Aorta (tissue), 5 donors: ENCODE measurements at regions not wholly inside any gene's neighbourhood (a gene's known extent, or its start where the extent isn't known, plus 50 kb on each side); places are given as distances from the start of the nearest gene placed in this dataset.

Experiments
- ATAC-seq: fragments of 200-7000 bp; cut with Tn5 transposase; one replicate; pipeline ENCODE4 v1.9.1; 2022; ENCODE audit warnings: moderate library complexity; ENCODE audit not compliant: low FRiP score
- DNase-seq, 2 donors: peaks; one replicate each; pipeline ENCODE4 v3.0.0-alpha.2; 2020
- H3K27ac ChIP-seq, 2 donors: one replicate each; pipeline ENCODE4 v1.5.1; 2013; ENCODE audit warnings: low read length in 2 of 2, mild to moderate bottlenecking in 2 of 2, moderate library complexity in 2 of 2, control low read depth in 1 of 2, inconsistent platforms in 1 of 2, low read depth in 1 of 2
- H3K27me3 ChIP-seq, 2 donors: one replicate each; pipeline ENCODE4 v1.6.1; 2013; ENCODE audit warnings: control low read depth in 1 of 2, low read length in 1 of 2, mild to moderate bottlenecking in 1 of 2, moderate library complexity in 1 of 2; ENCODE audit not compliant: insufficient read depth in 2 of 2, control insufficient read depth in 1 of 2
- H3K36me3 ChIP-seq, 2 donors: one replicate each; pipeline ENCODE4 v1.6.1; 2013; ENCODE audit warnings: control low read depth in 1 of 2, low read length in 1 of 2, mild to moderate bottlenecking in 1 of 2; ENCODE audit not compliant: insufficient read depth in 2 of 2, control insufficient read depth in 1 of 2
- H3K4me1 ChIP-seq, 2 donors: one replicate each; pipeline ENCODE4 v1.6.1; 2013; ENCODE audit warnings: low read length in 2 of 2, control low read depth in 1 of 2, mild to moderate bottlenecking in 1 of 2, moderate library complexity in 1 of 2; ENCODE audit not compliant: insufficient read depth in 2 of 2, control insufficient read depth in 1 of 2
- H3K4me3 ChIP-seq, 2 donors: one replicate each; pipeline ENCODE4 v1.5.1; 2013; ENCODE audit warnings: low read length in 2 of 2, control low read depth in 1 of 2, mild to moderate bottlenecking in 1 of 2
- H3K9me3 ChIP-seq: one replicate; pipeline ENCODE4 v1.6.1; 2013; ENCODE audit warnings: mild to moderate bottlenecking, low read length; ENCODE audit not compliant: control insufficient read depth
- WGBS, 2 donors: extraction: QIAGEN DNeasy Blood & Tissue Kit; methylation state at CpG; one replicate each; pipeline ENCODE4 v1.1.7; 2013; 5-methylcytosine and 5-hydroxymethylcytosine counted together
- intact Hi-C, 2 donors: fragments of 100-400 bp; cut with DNase I; formaldehyde crosslinking; loops; one replicate each; pipeline versions ENCODE4 v1.14.2 to v1.15.0; 2022
- donor health status: healthy with polysubstance abuse.
- donor health status: Bipolar disorder and iron deficiency.
- donor health status: DM: no; HTN: no; CAD: no.
- donor health status: DM: no; HTN: no; CAD: no.
- donor health status: DM: yes; HTN: yes; CAD: no.

- DNase-seq = no peak
- intact Hi-C loops = no loop called here
- no peak for ATAC-seq
Observed at GRCh38 chr12:20257311-20257710, 111.0 kb upstream of the PDE3A start.

DNA sequence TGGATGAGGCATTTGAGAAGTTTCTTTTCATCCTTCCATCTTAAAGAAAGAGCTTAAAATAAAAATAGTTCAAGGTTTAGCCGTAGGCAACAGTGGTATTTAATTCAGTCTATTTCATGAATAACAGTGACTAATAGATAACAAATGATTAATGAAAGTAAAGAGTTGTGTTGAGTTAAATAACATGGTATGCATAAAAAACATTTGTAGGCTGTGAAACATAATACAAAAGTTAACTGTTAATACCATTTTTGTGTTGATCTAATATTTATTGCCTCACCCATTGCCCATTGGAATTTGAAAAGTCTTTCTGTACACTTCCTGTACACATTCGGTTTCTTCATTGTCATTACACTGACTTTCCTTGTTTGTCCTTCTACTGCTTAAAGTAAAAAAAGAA is 108.6 kb upstream of the PDE3A start:
- H3K36me3 ChIP-seq = no peaks in the 10 kb centered on the region
- H3K9me3 ChIP-seq = no peaks in the 10 kb centered on the region
- WGBS, 2 donors = 27 to 38% methylated on average over 2 of the region's 2 CpGs
- peak overlapping the region in 1 of 2 donors; percentile 57 for H3K27ac ChIP-seq
- no peaks in the 10 kb centered on the region for H3K27me3 ChIP-seq
- H3K4me3 ChIP-seq = no peak overlapping the region
- intact Hi-C loops = no loop called here
- DNase-seq (no peak), ATAC-seq (no peak)
- H3K4me1 ChIP-seq = peaks cover 0 to 3% of the 10 kb centered on the region in 2 donors

More at GRCh38 chr12:20257311-20257710, 111.0 kb upstream of the PDE3A start:
- Histone ChIP-seq H3K4me1 (peaks cover 0 to 3% of the 10 kb centered on the region in 2 donors), H3K36me3 (no peaks in the 10 kb centered on the region), H3K4me3 (no peak overlapping the region), H3K9me3 (no peaks in the 10 kb centered on the region), H3K27me3 (no peaks in the 10 kb centered on the region), H3K27ac (no peak overlapping the region)

- Histone ChIP-seq H3K27me3 (no peaks in the 10 kb centered on the region), H3K36me3 (no peaks in the 10 kb centered on the region), H3K4me1 (peaks cover 0 to 3% of the 10 kb centered on the region in 2 donors), H3K9me3 (no peaks in the 10 kb centered on the region), H3K27ac (no peak overlapping the region), H3K4me3 (no peak overlapping the region)
- intact Hi-C loops = no loop called here
- ATAC-seq (no peak), DNase-seq (no peak)
- 1 to 5% methylated on average over 4 of the region's 4 CpGs for WGBS, 2 donors
Observed at GRCh38 chr12:20260851-20261250, 107.5 kb upstream of the PDE3A start.

- intact Hi-C loops = no loop called here
- ATAC-seq = no peak
- no peaks in the 10 kb centered on the region for H3K27me3 ChIP-seq
- H3K27ac ChIP-seq = peak overlapping the region in 1 of 2 donors; percentile 5
- DNase-seq = no peak
- no peak overlapping the region for H3K4me3 ChIP-seq
- no peaks in the 10 kb centered on the region for H3K36me3 ChIP-seq
- peaks cover 0 to 3% of the 10 kb centered on the region in 2 donors for H3K4me1 ChIP-seq
- H3K9me3 ChIP-seq = no peaks in the 10 kb centered on the region
- WGBS, 2 donors = 89 to 90% methylated on average over 2 of the region's 2 CpGs
Observed at GRCh38 chr12:20262119-20262518, 106.2 kb upstream of the PDE3A start.

GRCh38 chr12:20264026-20264425 is 104.3 kb upstream of the PDE3A start:
- H3K4me1 ChIP-seq = peaks cover 0 to 3% of the 10 kb centered on the region in 2 donors

DNA sequence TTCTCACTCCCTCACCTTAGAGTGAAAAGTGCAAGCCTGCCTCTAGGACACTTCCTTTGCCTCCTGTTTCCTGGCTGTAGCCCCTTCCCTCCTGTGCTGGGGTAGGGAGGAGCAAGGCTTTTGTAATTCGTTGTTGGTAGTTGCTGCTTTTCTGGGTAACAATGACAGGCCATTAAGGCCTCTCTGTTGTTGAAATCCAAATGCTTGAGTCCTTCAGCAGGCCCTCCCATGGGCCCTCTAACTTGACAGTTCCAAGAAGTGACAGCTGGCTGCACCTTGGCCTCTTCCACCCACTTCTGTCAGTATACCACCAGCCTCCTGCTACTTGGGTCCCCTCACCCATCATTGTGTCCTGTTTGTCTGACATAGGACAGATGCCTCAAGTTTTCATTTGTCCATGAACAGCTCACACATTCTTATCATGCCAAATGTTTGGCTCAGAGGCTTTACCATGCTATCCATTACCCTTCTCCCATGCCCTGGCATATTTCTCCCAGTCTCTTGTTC is 103.7 kb upstream of the PDE3A start:
- peaks cover 0 to 3% of the 10 kb centered on the region in 2 donors for H3K4me1 ChIP-seq
- H3K9me3 ChIP-seq = no peaks in the 10 kb centered on the region
- 80 to 91% methylated on average over 1 of the region's 1 CpG for WGBS, 2 donors
- no peaks in the 10 kb centered on the region for H3K36me3 ChIP-seq
- H3K4me3 ChIP-seq = no peak overlapping the region
- no peak overlapping the region for H3K27ac ChIP-seq
- H3K27me3 ChIP-seq = no peaks in the 10 kb centered on the region
- intact Hi-C loops = no loop called here
- ATAC-seq (no peak), DNase-seq (no peak)

More at GRCh38 chr12:20264026-20264425, 104.3 kb upstream of the PDE3A start:
- Histone ChIP-seq H3K27ac (no peak overlapping the region), H3K4me3 (no peak overlapping the region), H3K27me3 (no peaks in the 10 kb centered on the region), H3K9me3 (no peaks in the 10 kb centered on the region), H3K36me3 (no peaks in the 10 kb centered on the region)
- intact Hi-C loops = no loop called here
- WGBS, 2 donors = 96% methylated on average over 2 of the region's 2 CpGs
- DNase-seq = no peak
- ATAC-seq = no peak

GRCh38 chr12:20268121-20268732 is 100.1 kb upstream of the PDE3A start:
- Histone ChIP-seq H3K27ac (no peak overlapping the region), H3K36me3 (no peaks in the 10 kb centered on the region), H3K4me1 (no peaks in the 10 kb centered on the region), H3K9me3 (no peaks in the 10 kb centered on the region), H3K27me3 (no peaks in the 10 kb centered on the region), H3K4me3 (no peak overlapping the region)
- DNase-seq (no peak), ATAC-seq (no peak)
- intact Hi-C loops = no loop called here
- WGBS, 2 donors = 95 to 99% methylated on average over 6 of the region's 6 CpGs

GRCh38 chr12:20268771-20269170 is 99.6 kb upstream of the PDE3A start:
- intact Hi-C loops = no loop called here
- DNase-seq = no peak
- H3K4me3 ChIP-seq = no peak overlapping the region
- 98% methylated on average over 4 of the region's 4 CpGs for WGBS, 2 donors
- no peaks in the 10 kb centered on the region for H3K36me3 ChIP-seq
- no peak overlapping the region for H3K27ac ChIP-seq
- ATAC-seq = no peak
- no peaks in the 10 kb centered on the region for H3K9me3 ChIP-seq
- no peaks in the 10 kb centered on the region for H3K4me1 ChIP-seq
- H3K27me3 ChIP-seq = no peaks in the 10 kb centered on the region

DNA sequence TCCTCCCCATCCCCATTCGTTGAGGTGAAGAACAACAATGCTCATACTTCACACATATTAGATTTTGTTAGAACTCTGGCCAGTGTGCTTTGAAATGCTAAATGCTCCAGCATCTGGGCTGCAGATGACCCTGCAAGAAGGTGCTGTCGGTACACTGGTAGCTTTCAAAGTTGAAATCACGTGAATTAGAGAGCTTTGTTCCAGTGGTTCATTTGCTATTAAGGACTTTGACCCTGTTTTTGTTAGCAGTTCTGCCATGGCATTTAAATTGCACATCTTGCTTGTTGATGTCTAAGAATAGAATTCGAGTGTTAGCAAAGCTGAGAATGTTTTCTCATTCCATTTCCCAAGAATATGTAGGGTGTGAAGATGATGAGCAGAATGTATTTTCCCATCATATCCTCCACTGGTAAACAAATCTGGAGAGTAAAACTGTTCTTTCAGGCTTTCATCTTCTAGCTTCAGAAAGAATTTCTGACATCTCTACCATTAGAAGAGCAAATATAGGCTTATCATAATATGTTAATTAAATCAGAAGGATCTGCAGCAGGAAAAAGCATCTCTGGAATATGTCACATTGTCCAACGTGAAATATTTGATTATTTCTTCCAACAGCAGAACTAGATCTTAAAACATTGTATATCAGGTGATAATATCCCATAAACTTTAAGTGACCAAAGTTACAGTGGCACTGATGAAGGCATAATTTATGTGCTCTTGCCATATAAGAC is 98.8 kb upstream of the PDE3A start:
- ATAC-seq (no peak), DNase-seq (no peak)
- no peak overlapping the region for H3K4me3 ChIP-seq
- H3K36me3 ChIP-seq = no peaks in the 10 kb centered on the region
- no peaks in the 10 kb centered on the region for H3K27me3 ChIP-seq
- intact Hi-C loops = no loop called here
- no peak overlapping the region for H3K27ac ChIP-seq
- no peaks in the 10 kb centered on the region for H3K9me3 ChIP-seq
- no peaks in the 10 kb centered on the region for H3K4me1 ChIP-seq
- 53 to 63% methylated on average over 5 of the region's 5 CpGs for WGBS, 2 donors
